HL-60 (cell line): ENCODE measurements at regions not wholly inside any gene's neighbourhood (a gene's known extent, or its start where the extent isn't known, plus 50 kb on each side); places are given as distances from the start of the nearest gene placed in this dataset.

Source experiments
- POLR2AphosphoS5 ChIP-seq: IDR thresholded peaks from 2 replicates; pipeline ENCODE4 v1.6.1; 2012; ENCODE audit warnings: low read depth
- REST ChIP-seq: IDR thresholded peaks from 2 replicates; pipeline ENCODE4 v1.6.1; 2012; ENCODE audit warnings: low read depth; ENCODE audit not compliant: insufficient replicate concordance
- TF ChIP-seq, protein P1 (sequence below): IDR thresholded peaks from one replicate; pipeline ENCODE4 v1.5.1; 2011; ENCODE audit warnings: low read length, control low read depth, inconsistent platforms; ENCODE audit not compliant: insufficient read depth

DNA sequence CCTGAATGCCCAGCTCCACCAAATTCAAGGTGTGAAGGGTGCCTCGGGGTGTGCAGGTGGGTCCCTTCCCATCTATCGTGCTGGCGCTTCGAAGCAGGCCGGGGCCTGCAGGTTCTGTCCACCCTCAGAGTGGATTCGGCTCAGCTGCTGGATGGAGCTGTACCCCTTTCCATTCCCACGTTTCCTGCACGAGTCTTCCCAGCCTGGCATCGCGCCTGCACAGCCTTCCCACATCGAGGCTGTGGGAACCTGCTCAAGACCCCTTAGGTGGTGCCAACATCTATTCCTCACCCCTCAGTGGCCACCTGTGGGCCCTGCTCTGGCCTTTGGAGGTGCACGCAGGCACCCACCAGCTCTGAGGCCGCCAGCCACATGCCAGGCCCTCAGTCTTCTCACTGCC lies 65.7 kb downstream of the PDCL3 start:
- TF ChIP-seq, protein P1, sequence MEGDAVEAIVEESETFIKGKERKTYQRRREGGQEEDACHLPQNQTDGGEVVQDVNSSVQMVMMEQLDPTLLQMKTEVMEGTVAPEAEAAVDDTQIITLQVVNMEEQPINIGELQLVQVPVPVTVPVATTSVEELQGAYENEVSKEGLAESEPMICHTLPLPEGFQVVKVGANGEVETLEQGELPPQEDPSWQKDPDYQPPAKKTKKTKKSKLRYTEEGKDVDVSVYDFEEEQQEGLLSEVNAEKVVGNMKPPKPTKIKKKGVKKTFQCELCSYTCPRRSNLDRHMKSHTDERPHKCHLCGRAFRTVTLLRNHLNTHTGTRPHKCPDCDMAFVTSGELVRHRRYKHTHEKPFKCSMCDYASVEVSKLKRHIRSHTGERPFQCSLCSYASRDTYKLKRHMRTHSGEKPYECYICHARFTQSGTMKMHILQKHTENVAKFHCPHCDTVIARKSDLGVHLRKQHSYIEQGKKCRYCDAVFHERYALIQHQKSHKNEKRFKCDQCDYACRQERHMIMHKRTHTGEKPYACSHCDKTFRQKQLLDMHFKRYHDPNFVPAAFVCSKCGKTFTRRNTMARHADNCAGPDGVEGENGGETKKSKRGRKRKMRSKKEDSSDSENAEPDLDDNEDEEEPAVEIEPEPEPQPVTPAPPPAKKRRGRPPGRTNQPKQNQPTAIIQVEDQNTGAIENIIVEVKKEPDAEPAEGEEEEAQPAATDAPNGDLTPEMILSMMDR, result no peak
- no peak for TF ChIP-seq REST
- TF ChIP-seq POLR2AphosphoS5, result no peak
